Endothelial cell of umbilical vein (primary cell): ENCODE measurements at regions not wholly inside any gene's neighbourhood (a gene's known extent, or its start where the extent isn't known, plus 50 kb on each side); places are given as distances from the start of the nearest gene placed in this dataset.

Experiments used
- BruUV-seq: library from RNA; stranded (reverse); fragments of 400-500 nt; replicated peaks from 2 replicates; lab custom pipeline; 2021; lab: Mats Ljungman, UMichigan
- CTCF ChIA-PET: fragments of 300-600, 350-600 bp; sonication (Branson Sonifier 250); formaldehyde crosslinking; loops from one replicate; lab custom pipeline; 2021; ENCODE audit warnings: antibody characterized with exemption, inconsistent platforms; lab: Charles Lee
- POLR2A ChIA-PET: fragments of 300-600, 350-600 bp; sonication (Branson Sonifier 250); formaldehyde crosslinking; loops from one replicate; lab custom pipeline; 2021; ENCODE audit warnings: antibody characterized with exemption, inconsistent platforms; lab: Charles Lee
- DNase-seq: peaks from one replicate; pipeline ENCODE4 v3.0.0-alpha.2; 2011; ENCODE audit warnings: low read depth, low spot score
- FAIRE-seq: peaks from 2 replicates; lab custom pipeline; 2011; peaks lifted over from hg19 to GRCh38; lab: Jason Lieb, UNC
- H2AFZ ChIP-seq: 2 replicates; pipeline ENCODE4 v1.6.0; 2012; ENCODE audit warnings: low read depth, low read length, control low read depth, inconsistent platforms
- H3K27ac ChIP-seq: 2 replicates; pipeline ENCODE4 v1.5.1; 2011; ENCODE audit warnings: low read depth, mild to moderate bottlenecking, control low read depth, low read length, moderate library complexity; ENCODE audit not compliant: insufficient read depth
- H3K27me3 ChIP-seq, 2 experiments: 2 replicates each; pipeline versions ENCODE4 v1.6.0 to v1.6.1; 2011; ENCODE audit warnings: low read length in 2 of 2, mixed read lengths in 1 of 2; ENCODE audit not compliant: control insufficient read depth in 2 of 2, insufficient read depth in 2 of 2
- H3K36me3 ChIP-seq, 2 experiments: 2 replicates in 1 of 2; 3 replicates in 1 of 2; pipeline ENCODE4 v1.5.1; 2011; ENCODE audit warnings: low read length in 2 of 2, mild to moderate bottlenecking in 1 of 2, moderate library complexity in 1 of 2; ENCODE audit not compliant: control insufficient read depth in 2 of 2, insufficient read depth in 2 of 2; ENCODE audit errors: extremely low read depth in 1 of 2
- H3K4me1 ChIP-seq: 3 replicates; pipeline ENCODE4 v1.5.1; 2011; ENCODE audit warnings: mild to moderate bottlenecking, low read length; ENCODE audit not compliant: control insufficient read depth, insufficient read depth; ENCODE audit errors: extremely low read depth
- H3K4me2 ChIP-seq: 2 replicates; pipeline ENCODE4 v1.6.1; 2011; ENCODE audit warnings: low read length, control low read depth, mixed read lengths; ENCODE audit not compliant: insufficient read depth
- H3K4me3 ChIP-seq, 3 experiments: fragments of 200-600 bp in 1 of 3; sonication (generic), shearing (Covaris generic) in 1 of 3; replicated peaks in 1 of 3; 2 replicates each; pipeline ENCODE4 v1.5.1; 2011 to 2016; ENCODE audit warnings: control low read depth in 3 of 3, low read length in 3 of 3, mild to moderate bottlenecking in 2 of 3, inconsistent platforms in 1 of 3, low read depth in 1 of 3, moderate library complexity in 1 of 3; ENCODE audit not compliant: insufficient read depth in 1 of 3
- H3K79me2 ChIP-seq: 2 replicates; pipeline ENCODE4 v1.6.0; 2012; ENCODE audit warnings: low read length, inconsistent platforms; ENCODE audit not compliant: control insufficient read depth, insufficient read depth
- H3K9ac ChIP-seq: replicated peaks from 2 replicates; pipeline ENCODE3; 2011; ENCODE audit warnings: low read length, control low read depth; ENCODE audit not compliant: insufficient read depth; ENCODE audit errors: extremely low read depth
- H3K9me1 ChIP-seq: replicated peaks from 3 replicates; pipeline ENCODE4 v1.6.0; 2011; ENCODE audit warnings: mild to moderate bottlenecking, low read length; ENCODE audit not compliant: control insufficient read depth, insufficient read depth; ENCODE audit errors: extremely low read depth
- H3K9me3 ChIP-seq: replicated peaks from 2 replicates; pipeline ENCODE4 v1.5.1; 2012; ENCODE audit warnings: low read length, inconsistent platforms; ENCODE audit not compliant: control insufficient read depth, insufficient read depth
- H4K20me1 ChIP-seq: replicated peaks from 2 replicates; pipeline ENCODE3; 2011; ENCODE audit warnings: mild to moderate bottlenecking, low read length; ENCODE audit not compliant: control insufficient read depth, insufficient read depth; ENCODE audit errors: extremely low read depth
- EZH2 ChIP-seq: IDR thresholded peaks from 2 replicates; pipeline ENCODE4 v1.6.1; 2012; ENCODE audit warnings: borderline replicate concordance, low read depth, mild to moderate bottlenecking, moderate library complexity, low read length, inconsistent platforms; ENCODE audit not compliant: severe bottlenecking
- FOS ChIP-seq: IDR thresholded peaks from 2 replicates; pipeline ENCODE4 v1.6.1; 2011; ENCODE audit warnings: mild to moderate bottlenecking, low read length, moderate library complexity, borderline replicate concordance; ENCODE audit not compliant: insufficient read depth
- GATA2 ChIP-seq: IDR thresholded peaks from 2 replicates; pipeline ENCODE4 v1.7.0; 2011; ENCODE audit warnings: low read depth, mild to moderate bottlenecking, moderate library complexity, mixed read lengths, low read length; ENCODE audit not compliant: insufficient read length, insufficient read depth
- JUN ChIP-seq: IDR thresholded peaks from 2 replicates; pipeline ENCODE4 v1.6.1; 2011; ENCODE audit warnings: borderline replicate concordance, low read depth; ENCODE audit not compliant: insufficient read length, insufficient read depth
- MYC ChIP-seq: IDR thresholded peaks from one replicate; pipeline ENCODE4 v1.6.1; 2011; ENCODE audit warnings: mild to moderate bottlenecking, low read depth, low read length
- POLR2A ChIP-seq: IDR thresholded peaks from 2 replicates; pipeline ENCODE4 v1.6.1; 2012; ENCODE audit warnings: low read depth, mild to moderate bottlenecking, control low read depth, low read length
- POLR2AphosphoS5 ChIP-seq: IDR thresholded peaks from 2 replicates; pipeline ENCODE4 v1.6.1; 2012; ENCODE audit warnings: low read depth, mild to moderate bottlenecking, control low read depth, low read length, moderate library complexity; ENCODE audit not compliant: insufficient read depth
- dilution Hi-C: fragments of 300-500 bp; cut with MboI; formaldehyde crosslinking; loops from one replicate; pipeline ENCODE4 v1.15.0; 2019; ENCODE audit warnings: low sequenced_read_pairs; ENCODE audit not compliant: extremely low pct_ligation_motif_present
- intact Hi-C: fragments of 100-400 bp; cut with micrococcal nuclease; formaldehyde crosslinking; loops from one replicate; pipeline ENCODE4 v1.10.0; 2022
- TF ChIP-seq, protein P1 (sequence below): IDR thresholded peaks from 2 replicates; pipeline ENCODE4 v1.6.1; 2011; ENCODE audit not compliant: insufficient read depth, insufficient read length
- TF ChIP-seq, protein P2 (sequence below), 2 donors: IDR thresholded peaks; 1 replicate in 1 of 2; 2 replicates in 1 of 2; pipeline ENCODE4 v1.5.1; 2011; ENCODE audit warnings: low read length in 2 of 2, mild to moderate bottlenecking in 2 of 2, moderate library complexity in 2 of 2, control low read depth in 1 of 2, inconsistent platforms in 1 of 2, low read depth in 1 of 2; ENCODE audit not compliant: insufficient read depth in 1 of 2; ENCODE audit errors: extremely low read depth in 1 of 2

DNA sequence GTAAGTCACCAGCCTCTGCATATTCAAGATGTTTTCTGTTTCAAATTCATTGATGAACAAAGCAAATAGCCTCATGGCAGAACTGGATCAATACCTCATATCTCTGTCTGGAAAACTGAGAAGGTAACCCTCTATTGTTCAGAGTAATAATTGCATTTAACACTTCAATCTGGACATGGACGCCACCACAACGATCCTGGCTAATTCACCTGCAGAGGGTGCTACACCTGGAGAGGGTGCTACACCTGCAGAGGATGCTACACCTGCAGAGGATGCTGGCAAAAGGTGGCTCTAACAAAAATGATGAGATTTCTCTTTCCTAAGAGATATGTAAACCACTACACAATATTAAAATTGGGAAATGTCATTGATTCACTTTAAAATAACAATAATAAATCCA, 183.1 kb upstream of the HNRNPA3 start:
- BruUV-seq: no TSS peak
- FAIRE-seq: no peak

More for the DNA sequence above, 183.1 kb upstream of the HNRNPA3 start:
- CTCF ChIA-PET: no interaction called here
- H3K9ac ChIP-seq: no peak overlapping the region
- POLR2A ChIA-PET: no interaction called here
- no peaks in the 10 kb centered on the region for H3K9me1 ChIP-seq
- no peaks in the 10 kb centered on the region for H3K36me3 ChIP-seq
- H3K4me1 ChIP-seq: no peaks in the 10 kb centered on the region
- TF ChIP-seq POLR2AphosphoS5: no peak
- TF ChIP-seq FOS: no peak
- no peak for TF ChIP-seq JUN
- TF ChIP-seq GATA2: no peak
- TF ChIP-seq, protein P1, sequence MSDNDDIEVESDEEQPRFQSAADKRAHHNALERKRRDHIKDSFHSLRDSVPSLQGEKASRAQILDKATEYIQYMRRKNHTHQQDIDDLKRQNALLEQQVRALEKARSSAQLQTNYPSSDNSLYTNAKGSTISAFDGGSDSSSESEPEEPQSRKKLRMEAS: no peak
- no peak for TF ChIP-seq MYC
- TF ChIP-seq POLR2A: no peak
- TF ChIP-seq, protein P2, sequence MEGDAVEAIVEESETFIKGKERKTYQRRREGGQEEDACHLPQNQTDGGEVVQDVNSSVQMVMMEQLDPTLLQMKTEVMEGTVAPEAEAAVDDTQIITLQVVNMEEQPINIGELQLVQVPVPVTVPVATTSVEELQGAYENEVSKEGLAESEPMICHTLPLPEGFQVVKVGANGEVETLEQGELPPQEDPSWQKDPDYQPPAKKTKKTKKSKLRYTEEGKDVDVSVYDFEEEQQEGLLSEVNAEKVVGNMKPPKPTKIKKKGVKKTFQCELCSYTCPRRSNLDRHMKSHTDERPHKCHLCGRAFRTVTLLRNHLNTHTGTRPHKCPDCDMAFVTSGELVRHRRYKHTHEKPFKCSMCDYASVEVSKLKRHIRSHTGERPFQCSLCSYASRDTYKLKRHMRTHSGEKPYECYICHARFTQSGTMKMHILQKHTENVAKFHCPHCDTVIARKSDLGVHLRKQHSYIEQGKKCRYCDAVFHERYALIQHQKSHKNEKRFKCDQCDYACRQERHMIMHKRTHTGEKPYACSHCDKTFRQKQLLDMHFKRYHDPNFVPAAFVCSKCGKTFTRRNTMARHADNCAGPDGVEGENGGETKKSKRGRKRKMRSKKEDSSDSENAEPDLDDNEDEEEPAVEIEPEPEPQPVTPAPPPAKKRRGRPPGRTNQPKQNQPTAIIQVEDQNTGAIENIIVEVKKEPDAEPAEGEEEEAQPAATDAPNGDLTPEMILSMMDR (IDR thresholded peaks at IDR 0.05; ENCODE audit: extremely low read depth in 1 of 2, insufficient read depth in 1 of 2, low read depth in 1 of 2, low read length in 2 of 2): no peak
- no peak for TF ChIP-seq EZH2
- H4K20me1 ChIP-seq: no peaks in the 10 kb centered on the region
- dilution Hi-C loops (no loop called here), intact Hi-C loops (no loop called here)
- no peak overlapping the region for H2AFZ ChIP-seq
- no peak for DNase-seq
- H3K4me3 ChIP-seq: no peak overlapping the region
- no peak overlapping the region for H3K4me2 ChIP-seq
- H3K79me2 ChIP-seq: no peaks in the 10 kb centered on the region
- no peak overlapping the region for H3K27ac ChIP-seq
- no peaks in the 10 kb centered on the region for H3K9me3 ChIP-seq
- peaks cover 2 to 5% of the 10 kb centered on the region in 2 experiments for H3K27me3 ChIP-seq
